ENCODE measurements at regions not wholly inside any gene's neighbourhood (a gene's known extent, or its start where the extent isn't known, plus 50 kb on each side); places are given as distances from the start of the nearest gene placed in this dataset.
"Not testable (repeated sequence)": the region's sequence is repeated elsewhere in the genome, so short reads cannot be mapped to it uniquely, and the experiment has no call there.

GRCh38 chr13:33550885-33551284 is 265.3 kb upstream of the STARD13 start:
- DNase-seq (ENCODE audit: low read depth): no peak

GRCh38 chr13:33554919-33555791 is 262.8 kb upstream of the RFC3 start:
- no peak for DNase-seq (ENCODE audit: low read depth)

GRCh38 chr13:33556828-33557227 is 261.1 kb upstream of the RFC3 start:
- DNase-seq (ENCODE audit: low read depth): no peak

- DNase-seq (ENCODE audit: low read depth): no peak
Observed at GRCh38 chr13:33560726-33561125, 257.2 kb upstream of the RFC3 start.

GRCh38 chr13:33561627-33562026 is 256.3 kb upstream of the RFC3 start:
- DNase-seq (ENCODE audit: low read depth): no peak

GRCh38 chr13:33571618-33572017 is 246.3 kb upstream of the RFC3 start:
- DNase-seq (ENCODE audit: low read depth): no peak

GRCh38 chr13:33572322-33572721 is 245.6 kb upstream of the RFC3 start:
- not testable (repeated sequence) for DNase-seq (ENCODE audit: low read depth)

- no peak for DNase-seq (ENCODE audit: low read depth)
Observed at GRCh38 chr13:33575378-33575777, 242.6 kb upstream of the RFC3 start.

GRCh38 chr13:33577007-33577406 is 240.9 kb upstream of the RFC3 start:
- no peak for DNase-seq (ENCODE audit: low read depth)

- DNase-seq (ENCODE audit: low read depth): no peak
Observed at GRCh38 chr13:33578786-33579185, 239.2 kb upstream of the RFC3 start.

- no peak for DNase-seq (ENCODE audit: low read depth)
Observed at GRCh38 chr13:33582121-33582520, 235.8 kb upstream of the RFC3 start.

- DNase-seq (ENCODE audit: low read depth): no peak
Observed at GRCh38 chr13:33583398-33583797, 234.6 kb upstream of the RFC3 start.

GRCh38 chr13:33590936-33591335 is 227.0 kb upstream of the RFC3 start:
- DNase-seq (ENCODE audit: low read depth): no peak

- DNase-seq (ENCODE audit: low read depth): no peak
Observed at GRCh38 chr13:33606692-33607091, 211.3 kb upstream of the RFC3 start.

- peak; percentile 28 for DNase-seq (ENCODE audit: low read depth)
Observed at GRCh38 chr13:33610438-33611120, 207.4 kb upstream of the RFC3 start.

- DNase-seq (ENCODE audit: low read depth): no peak
Observed at GRCh38 chr13:33611121-33611805, 206.7 kb upstream of the RFC3 start.

GRCh38 chr13:33612641-33613638 is 205.0 kb upstream of the RFC3 start:
- DNase-seq (ENCODE audit: low read depth): no peak

- no peak for DNase-seq (ENCODE audit: low read depth)
Observed at GRCh38 chr13:33615436-33615835, 202.5 kb upstream of the RFC3 start.

GRCh38 chr13:33616130-33616529 is 201.8 kb upstream of the RFC3 start:
- DNase-seq (ENCODE audit: low read depth): no peak

GRCh38 chr13:33617055-33617454 is 200.9 kb upstream of the RFC3 start:
- no peak for DNase-seq (ENCODE audit: low read depth)

GRCh38 chr13:33624253-33624652 is 193.7 kb upstream of the RFC3 start:
- DNase-seq (ENCODE audit: low read depth): no peak

- DNase-seq (ENCODE audit: low read depth): no peak
Observed at GRCh38 chr13:33624740-33625139, 193.2 kb upstream of the RFC3 start.

All from stimulated activated CD4-positive, alpha-beta T cell treated with anti-CD3 and anti-CD28 coated beads, Interleukin-2, amount 100 ng/mL, for 4 hours (primary cell).